ENCODE measurements at regions not wholly inside any gene's neighbourhood (a gene's known extent, or its start where the extent isn't known, plus 50 kb on each side); places are given as distances from the start of the nearest gene placed in this dataset.

GRCh38 chr6:41428996-41429421, 93.6 kb downstream of the NCR2 start:
- DNase-seq (ENCODE audit: low read depth, low spot score): no peak

GRCh38 chr6:41429506-41430504, 94.4 kb downstream of the NCR2 start:
- no peak for DNase-seq (ENCODE audit: low read depth, low spot score)

- no peak for DNase-seq (ENCODE audit: low read depth, low spot score)
Observed at GRCh38 chr6:41430875-41431274, 95.5 kb downstream of the NCR2 start.

- no peak for DNase-seq (ENCODE audit: low read depth, low spot score)
Observed at GRCh38 chr6:41432280-41432679, 96.9 kb downstream of the NCR2 start.

GRCh38 chr6:41434803-41435481, 99.5 kb downstream of the NCR2 start:
- no peak for DNase-seq (ENCODE audit: low read depth, low spot score)

- DNase-seq (ENCODE audit: low read depth, low spot score): no peak
Observed at GRCh38 chr6:41437604-41438003, 102.2 kb downstream of the NCR2 start.

- DNase-seq (ENCODE audit: low read depth, low spot score): no peak
Observed at GRCh38 chr6:41438746-41439145, 103.3 kb downstream of the NCR2 start.

- DNase-seq (ENCODE audit: low read depth, low spot score): no peak
Observed at GRCh38 chr6:41439524-41440418, 104.4 kb downstream of the NCR2 start.

GRCh38 chr6:41440958-41441357, 105.2 kb upstream of the FOXP4 start:
- no peak for DNase-seq (ENCODE audit: low read depth, low spot score)

GRCh38 chr6:41441598-41442351, 104.4 kb upstream of the FOXP4 start:
- no peak for DNase-seq (ENCODE audit: low read depth, low spot score)

- no peak for DNase-seq (ENCODE audit: low read depth, low spot score)
Observed at GRCh38 chr6:41442352-41442672, 103.9 kb upstream of the FOXP4 start.

GRCh38 chr6:41442800-41443501, 103.2 kb upstream of the FOXP4 start:
- no peak for DNase-seq (ENCODE audit: low read depth, low spot score)

GRCh38 chr6:41443616-41444525, 102.3 kb upstream of the FOXP4 start:
- DNase-seq (ENCODE audit: low read depth, low spot score): no peak

- DNase-seq (ENCODE audit: low read depth, low spot score): no peak
Observed at GRCh38 chr6:41445261-41445660, 100.9 kb upstream of the FOXP4 start.

GRCh38 chr6:41446132-41446531, 100.0 kb upstream of the FOXP4 start:
- no peak for DNase-seq (ENCODE audit: low read depth, low spot score)

GRCh38 chr6:41446907-41447545, 99.2 kb upstream of the FOXP4 start:
- DNase-seq (ENCODE audit: low read depth, low spot score): no peak

- DNase-seq (ENCODE audit: low read depth, low spot score): no peak
Observed at GRCh38 chr6:41448256-41448655, 97.9 kb upstream of the FOXP4 start.

- DNase-seq (ENCODE audit: low read depth, low spot score): no peak
Observed at GRCh38 chr6:41449399-41450245, 96.6 kb upstream of the FOXP4 start.
